ENCODE measurements at regions not wholly inside any gene's neighbourhood (a gene's known extent, or its start where the extent isn't known, plus 50 kb on each side); places are given as distances from the start of the nearest gene placed in this dataset.

DNA sequence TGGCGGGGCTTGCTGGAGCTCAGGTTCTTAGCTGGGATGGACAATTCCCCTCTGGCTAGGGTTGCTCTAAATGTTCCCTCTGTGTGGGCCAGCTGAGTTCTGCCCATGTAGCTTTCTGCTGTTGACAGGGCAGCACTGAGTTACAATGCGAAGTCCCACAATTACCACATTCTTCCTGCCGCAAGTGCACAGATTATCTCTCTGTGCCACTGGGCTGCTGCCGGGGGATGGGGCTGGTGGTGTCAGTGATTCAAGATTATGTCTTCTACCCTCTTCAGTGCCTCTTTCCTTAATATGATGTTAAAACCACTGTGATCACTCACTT is 708.1 kb downstream of the SLC4A3 start:
- DNase-seq (ENCODE audit: insufficient read length, low spot score, missing footprints) = no peak
- H3K4me3 ChIP-seq (ENCODE audit: insufficient read depth, low read length) = no peak overlapping the region
- no peak overlapping the region for H3K27ac ChIP-seq (ENCODE audit: low read depth, low read length)
- no peaks in the 10 kb centered on the region for H3K4me1 ChIP-seq (ENCODE audit: insufficient read depth, low read length)
- H4K20me1 ChIP-seq (ENCODE audit: insufficient read depth, low read length) = no peaks in the 10 kb centered on the region
- no peak overlapping the region for H3K4me2 ChIP-seq (ENCODE audit: insufficient read depth, low read length)
- H3K36me3 ChIP-seq (ENCODE audit: insufficient read depth, low read length) = no peaks in the 10 kb centered on the region
- no peaks in the 10 kb centered on the region for H3K9me3 ChIP-seq (ENCODE audit: low read depth, low read length)
- H3K79me2 ChIP-seq (ENCODE audit: insufficient read depth, low read length) = no peaks in the 10 kb centered on the region
- no peaks in the 10 kb centered on the region for H3K27me3 ChIP-seq (ENCODE audit: insufficient read depth, low read length)
- no peak overlapping the region for H2AFZ ChIP-seq (ENCODE audit: low read length)
- TF ChIP-seq, protein P1, sequence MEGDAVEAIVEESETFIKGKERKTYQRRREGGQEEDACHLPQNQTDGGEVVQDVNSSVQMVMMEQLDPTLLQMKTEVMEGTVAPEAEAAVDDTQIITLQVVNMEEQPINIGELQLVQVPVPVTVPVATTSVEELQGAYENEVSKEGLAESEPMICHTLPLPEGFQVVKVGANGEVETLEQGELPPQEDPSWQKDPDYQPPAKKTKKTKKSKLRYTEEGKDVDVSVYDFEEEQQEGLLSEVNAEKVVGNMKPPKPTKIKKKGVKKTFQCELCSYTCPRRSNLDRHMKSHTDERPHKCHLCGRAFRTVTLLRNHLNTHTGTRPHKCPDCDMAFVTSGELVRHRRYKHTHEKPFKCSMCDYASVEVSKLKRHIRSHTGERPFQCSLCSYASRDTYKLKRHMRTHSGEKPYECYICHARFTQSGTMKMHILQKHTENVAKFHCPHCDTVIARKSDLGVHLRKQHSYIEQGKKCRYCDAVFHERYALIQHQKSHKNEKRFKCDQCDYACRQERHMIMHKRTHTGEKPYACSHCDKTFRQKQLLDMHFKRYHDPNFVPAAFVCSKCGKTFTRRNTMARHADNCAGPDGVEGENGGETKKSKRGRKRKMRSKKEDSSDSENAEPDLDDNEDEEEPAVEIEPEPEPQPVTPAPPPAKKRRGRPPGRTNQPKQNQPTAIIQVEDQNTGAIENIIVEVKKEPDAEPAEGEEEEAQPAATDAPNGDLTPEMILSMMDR (IDR thresholded peaks at IDR 0.05; ENCODE audit: extremely low read depth, low read depth, low read length) = no peak

DNA sequence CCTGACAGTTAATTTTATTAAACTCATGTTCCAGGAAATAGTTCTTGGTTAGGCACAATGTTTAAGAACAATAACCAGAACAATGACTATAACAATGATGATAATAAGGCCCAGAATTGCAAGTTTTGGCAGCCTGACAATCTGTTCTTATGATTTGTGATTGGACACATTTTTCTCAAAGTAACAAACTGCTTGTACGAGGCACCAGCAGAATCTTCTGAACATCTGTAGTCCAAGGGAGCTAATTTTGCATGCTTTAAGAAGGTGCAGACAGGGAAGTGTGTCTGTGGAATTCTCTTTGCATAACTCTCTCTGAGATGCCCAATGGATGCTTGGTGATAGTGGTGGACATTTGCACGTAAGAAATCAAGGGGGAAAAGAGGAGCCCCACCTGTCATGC is 709.3 kb downstream of the SLC4A3 start:
- no peaks in the 10 kb centered on the region for H3K9me3 ChIP-seq (ENCODE audit: low read depth, low read length)
- H4K20me1 ChIP-seq (ENCODE audit: insufficient read depth, low read length) = no peaks in the 10 kb centered on the region
- TF ChIP-seq, protein P1 (IDR thresholded peaks at IDR 0.05; ENCODE audit: extremely low read depth, low read depth, low read length) = no peak
- no peak overlapping the region for H2AFZ ChIP-seq (ENCODE audit: low read length)
- no peaks in the 10 kb centered on the region for H3K27me3 ChIP-seq (ENCODE audit: insufficient read depth, low read length)
- no peaks in the 10 kb centered on the region for H3K36me3 ChIP-seq (ENCODE audit: insufficient read depth, low read length)
- no peak for DNase-seq (ENCODE audit: insufficient read length, low spot score, missing footprints)
- no peak overlapping the region for H3K27ac ChIP-seq (ENCODE audit: low read depth, low read length)
- H3K4me1 ChIP-seq (ENCODE audit: insufficient read depth, low read length) = no peaks in the 10 kb centered on the region
- H3K4me3 ChIP-seq (ENCODE audit: insufficient read depth, low read length) = no peak overlapping the region
- H3K4me2 ChIP-seq (ENCODE audit: insufficient read depth, low read length) = no peak overlapping the region
- H3K79me2 ChIP-seq (ENCODE audit: insufficient read depth, low read length) = no peaks in the 10 kb centered on the region

DNA sequence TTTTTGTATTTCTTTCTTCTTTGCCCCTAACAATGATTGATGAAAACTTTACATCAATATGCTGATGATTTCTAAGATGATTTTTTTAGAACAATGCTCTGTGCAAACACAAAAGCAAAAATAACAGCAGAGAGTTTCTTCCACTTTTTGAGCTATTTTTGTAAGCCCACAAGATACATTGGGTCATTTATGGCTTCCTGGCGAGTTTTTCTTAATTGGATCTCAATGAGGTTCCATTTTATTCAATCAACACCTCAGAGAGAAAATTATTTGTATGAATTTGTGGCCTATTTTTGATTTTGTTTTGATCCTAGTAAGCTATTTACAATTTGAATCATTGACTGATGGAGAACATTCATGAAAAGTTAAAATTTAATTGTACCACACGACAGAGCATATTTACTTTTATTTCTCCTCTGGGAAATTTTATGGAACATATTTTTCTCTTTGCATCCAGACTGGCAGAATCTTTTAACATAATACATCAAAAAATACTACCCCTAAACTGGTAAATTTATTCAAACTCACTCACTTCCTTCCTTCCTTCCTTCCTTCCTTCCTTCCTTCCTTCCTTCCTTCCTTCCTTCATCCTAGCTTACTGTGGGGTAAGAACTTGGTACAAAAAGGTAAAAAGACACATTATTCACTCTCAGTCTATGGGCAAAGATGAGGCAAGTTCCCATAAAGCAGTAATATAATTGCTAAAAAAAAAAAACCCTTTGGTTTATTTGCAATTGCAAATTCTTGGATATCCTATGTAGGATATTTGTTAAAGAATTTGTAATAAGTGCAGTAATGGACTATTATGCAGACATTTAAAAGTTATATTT is 710.4 kb downstream of the SLC4A3 start:
- Histone ChIP-seq H2AFZ (ENCODE audit: low read length) (no peak overlapping the region), H3K79me2 (ENCODE audit: insufficient read depth, low read length) (no peaks in the 10 kb centered on the region), H3K27me3 (ENCODE audit: insufficient read depth, low read length) (no peaks in the 10 kb centered on the region), H3K27ac (ENCODE audit: low read depth, low read length) (no peak overlapping the region), H3K4me2 (ENCODE audit: insufficient read depth, low read length) (no peak overlapping the region), H3K36me3 (ENCODE audit: insufficient read depth, low read length) (no peaks in the 10 kb centered on the region), H4K20me1 (ENCODE audit: insufficient read depth, low read length) (no peaks in the 10 kb centered on the region), H3K4me3 (ENCODE audit: insufficient read depth, low read length) (no peak overlapping the region), H3K4me1 (ENCODE audit: insufficient read depth, low read length) (no peaks in the 10 kb centered on the region), H3K9me3 (ENCODE audit: low read depth, low read length) (no peaks in the 10 kb centered on the region)
- DNase-seq (ENCODE audit: insufficient read length, low spot score, missing footprints) = no peak
- TF ChIP-seq, protein P1 (IDR thresholded peaks at IDR 0.05; ENCODE audit: extremely low read depth, low read depth, low read length) = no peak

DNA sequence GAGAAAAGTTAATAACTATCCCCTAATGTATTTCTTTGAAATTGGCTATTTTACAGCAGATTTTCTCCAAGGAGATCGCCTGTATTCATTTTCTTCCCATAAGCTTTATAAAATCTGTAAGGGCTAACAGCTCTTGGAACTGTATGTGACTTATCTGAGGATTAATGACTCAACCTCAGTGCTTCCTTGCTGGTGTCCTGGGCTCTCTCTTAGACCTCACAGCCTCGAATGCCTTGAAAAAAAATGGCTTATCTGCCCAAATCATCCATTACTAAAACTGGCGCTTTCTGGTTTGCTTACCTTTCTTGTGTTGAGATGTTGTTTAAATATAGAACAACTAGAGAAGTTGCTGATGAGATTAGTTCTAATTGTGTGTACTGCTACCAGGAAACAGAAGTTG is 713.6 kb downstream of the SLC4A3 start:
- no peaks in the 10 kb centered on the region for H3K4me1 ChIP-seq (ENCODE audit: insufficient read depth, low read length)
- no peak overlapping the region for H3K4me2 ChIP-seq (ENCODE audit: insufficient read depth, low read length)
- no peaks in the 10 kb centered on the region for H4K20me1 ChIP-seq (ENCODE audit: insufficient read depth, low read length)
- no peak overlapping the region for H3K4me3 ChIP-seq (ENCODE audit: insufficient read depth, low read length)
- H3K9me3 ChIP-seq (ENCODE audit: low read depth, low read length) = no peaks in the 10 kb centered on the region
- TF ChIP-seq, protein P1 (IDR thresholded peaks at IDR 0.05; ENCODE audit: extremely low read depth, low read depth, low read length) = no peak
- no peaks in the 10 kb centered on the region for H3K27me3 ChIP-seq (ENCODE audit: insufficient read depth, low read length)
- no peak for DNase-seq (ENCODE audit: insufficient read length, low spot score, missing footprints)
- no peaks in the 10 kb centered on the region for H3K36me3 ChIP-seq (ENCODE audit: insufficient read depth, low read length)
- H3K79me2 ChIP-seq (ENCODE audit: insufficient read depth, low read length) = no peaks in the 10 kb centered on the region
- no peak overlapping the region for H3K27ac ChIP-seq (ENCODE audit: low read depth, low read length)
- H2AFZ ChIP-seq (ENCODE audit: low read length) = no peak overlapping the region
